HG02970 (cell line): ENCODE measurements at regions not wholly inside any gene's neighbourhood (a gene's known extent, or its start where the extent isn't known, plus 50 kb on each side); places are given as distances from the start of the nearest gene placed in this dataset.

Experiments
- ATAC-seq: cut with Tn5 transposase; IDR thresholded peaks from one replicate; pipeline ENCODE4 v1.9.1; 2021; ENCODE audit warnings: mild to moderate bottlenecking, moderate library complexity, moderate number of reproducible peaks; ENCODE audit not compliant: unreplicated experiment, low FRiP score

- no peak for ATAC-seq
These were observed 176.7 kb downstream of the SOX9 start for GRCh38 chr17:72297326-72298115.

DNA sequence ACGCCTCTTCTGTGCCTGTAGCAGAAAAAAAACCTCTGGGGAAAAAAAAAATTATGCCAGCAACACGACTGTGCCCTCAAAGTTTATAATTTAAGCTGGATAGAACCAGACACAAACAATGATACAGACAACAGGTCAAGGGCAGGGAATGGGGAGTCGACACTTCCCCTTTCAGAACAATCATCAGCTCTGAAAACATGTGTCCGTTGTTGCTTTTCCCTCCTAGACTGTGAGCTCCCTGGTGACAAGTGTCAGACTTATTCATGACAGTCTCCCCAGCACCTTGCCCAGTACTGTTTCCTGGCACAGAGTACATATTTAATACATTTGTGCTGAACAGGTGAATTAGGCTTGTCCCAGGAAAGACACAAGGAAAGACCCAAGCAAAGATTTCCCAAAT, 178.3 kb downstream of the SOX9 start:
- ATAC-seq: no peak

DNA sequence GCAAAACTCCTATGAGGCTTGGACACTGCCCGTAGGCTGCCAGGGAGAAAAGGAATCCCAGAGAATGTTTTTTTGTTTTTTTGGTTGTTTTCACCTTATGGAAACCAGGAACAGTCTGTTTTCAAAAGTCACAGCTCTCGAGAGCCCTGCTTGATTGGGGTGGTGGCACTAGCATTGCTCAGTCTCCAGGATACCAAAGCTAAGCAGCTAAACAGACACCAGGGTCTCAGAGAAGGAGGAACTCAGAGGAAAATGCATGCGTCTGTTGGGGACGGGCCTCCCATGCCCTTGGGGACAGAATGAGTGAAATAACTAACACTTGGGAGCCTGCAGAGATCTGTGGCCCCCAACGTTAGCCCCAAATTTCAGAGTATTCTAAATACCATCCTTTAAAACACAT, 178.8 kb downstream of the SOX9 start:
- no peak for ATAC-seq

- ATAC-seq: no peak
These were observed 181.1 kb downstream of the SOX9 start for GRCh38 chr17:72301887-72302286.

DNA sequence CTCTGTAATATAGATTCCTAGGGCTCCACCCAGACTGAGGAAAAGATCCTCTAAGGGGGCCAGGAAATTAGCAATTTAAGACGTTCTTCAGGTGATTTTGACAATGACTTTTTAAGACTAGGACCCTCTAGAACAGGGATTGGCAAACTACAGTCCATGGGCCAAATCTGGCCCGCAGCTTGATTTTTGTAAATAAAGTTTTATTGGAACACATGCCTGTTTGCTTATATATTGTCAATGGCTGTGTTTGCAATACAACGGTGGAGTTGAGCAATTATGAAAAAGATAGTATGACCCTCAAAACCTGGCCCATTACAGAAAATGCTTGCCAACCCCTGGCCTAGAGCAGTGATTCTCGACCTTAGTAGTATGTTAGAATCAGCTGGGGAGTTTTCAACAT, 181.9 kb downstream of the SOX9 start:
- ATAC-seq: no peak

- no peak for ATAC-seq
These were observed 183.2 kb downstream of the SOX9 start for GRCh38 chr17:72303787-72304733.

DNA sequence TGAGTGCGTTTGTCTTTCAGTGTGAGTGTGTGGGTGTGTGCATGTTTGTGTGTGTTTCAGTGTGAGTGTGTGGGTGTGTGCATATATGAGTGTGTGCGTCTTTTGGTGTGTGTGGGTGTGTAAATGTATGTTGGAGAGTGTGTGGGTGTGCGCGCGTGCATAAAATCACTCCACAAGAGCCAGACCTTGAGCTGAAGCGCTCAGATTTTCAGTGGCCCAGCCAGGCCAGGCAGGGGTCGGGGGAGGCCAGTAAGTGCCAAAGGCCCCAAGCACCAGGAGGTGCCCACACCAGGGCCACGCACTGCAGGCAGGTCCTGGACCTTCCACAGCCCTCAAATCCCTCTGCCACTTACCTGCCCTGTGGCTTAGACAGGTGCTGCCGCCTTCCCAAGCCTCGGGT, 184.0 kb downstream of the SOX9 start:
- ATAC-seq: no peak

DNA sequence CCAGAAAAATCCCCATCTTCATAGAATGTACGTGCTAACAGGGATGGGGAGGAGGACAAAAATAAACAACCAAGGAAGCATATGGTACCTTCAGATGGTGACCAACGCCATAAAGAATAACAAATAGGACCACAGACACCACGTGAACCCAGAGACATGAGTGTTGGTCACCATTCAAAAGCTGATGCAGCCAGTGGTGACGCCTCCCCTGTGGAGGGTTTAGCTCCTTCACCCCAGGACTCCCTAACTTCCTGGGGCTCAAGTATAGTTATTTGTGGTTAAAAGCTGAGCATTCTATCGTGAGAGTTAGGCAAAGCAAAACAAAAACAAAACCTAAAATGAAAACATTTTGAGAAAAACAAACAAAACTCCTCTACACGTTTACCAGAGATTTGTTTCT, 184.7 kb downstream of the SOX9 start:
- ATAC-seq: no peak

DNA sequence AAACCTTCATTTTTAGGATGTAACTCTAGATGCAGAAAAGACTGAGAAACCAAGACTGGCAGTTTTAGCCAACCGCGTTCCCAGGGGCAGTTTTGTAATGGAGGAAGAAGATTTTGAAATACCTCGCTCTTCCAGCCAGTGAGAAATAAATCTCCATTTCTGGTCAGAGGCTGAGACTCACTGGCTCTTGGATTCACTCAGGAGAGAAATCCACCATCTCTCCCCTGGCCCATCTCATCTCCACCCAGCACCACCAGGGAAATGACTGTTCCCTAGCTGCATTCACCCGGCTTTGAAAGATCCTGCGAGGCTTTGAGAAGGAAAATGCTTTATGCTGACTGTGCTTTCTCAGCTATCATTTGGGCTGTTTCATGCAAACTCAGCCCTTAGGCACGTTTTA, 185.2 kb downstream of the SOX9 start:
- no peak for ATAC-seq

DNA sequence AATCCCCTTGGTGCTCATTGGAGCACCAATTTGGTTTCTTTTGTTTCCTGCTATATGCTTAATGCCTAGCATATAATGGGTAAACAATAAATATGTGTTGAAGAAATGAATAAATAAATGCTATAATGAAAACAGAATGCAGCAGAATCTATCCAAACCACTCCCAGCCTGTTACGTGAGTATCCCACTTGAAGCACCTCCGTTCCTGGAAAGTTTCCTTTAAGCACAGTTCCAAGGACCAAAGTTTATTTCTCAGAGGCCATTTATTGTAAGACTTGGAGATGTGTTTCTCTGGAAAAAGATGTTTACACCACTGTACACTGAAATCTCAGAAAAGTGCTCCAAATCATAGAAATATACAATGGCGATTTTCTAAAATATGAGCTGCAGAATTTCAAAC, 187.0 kb downstream of the SOX9 start:
- no peak for ATAC-seq

DNA sequence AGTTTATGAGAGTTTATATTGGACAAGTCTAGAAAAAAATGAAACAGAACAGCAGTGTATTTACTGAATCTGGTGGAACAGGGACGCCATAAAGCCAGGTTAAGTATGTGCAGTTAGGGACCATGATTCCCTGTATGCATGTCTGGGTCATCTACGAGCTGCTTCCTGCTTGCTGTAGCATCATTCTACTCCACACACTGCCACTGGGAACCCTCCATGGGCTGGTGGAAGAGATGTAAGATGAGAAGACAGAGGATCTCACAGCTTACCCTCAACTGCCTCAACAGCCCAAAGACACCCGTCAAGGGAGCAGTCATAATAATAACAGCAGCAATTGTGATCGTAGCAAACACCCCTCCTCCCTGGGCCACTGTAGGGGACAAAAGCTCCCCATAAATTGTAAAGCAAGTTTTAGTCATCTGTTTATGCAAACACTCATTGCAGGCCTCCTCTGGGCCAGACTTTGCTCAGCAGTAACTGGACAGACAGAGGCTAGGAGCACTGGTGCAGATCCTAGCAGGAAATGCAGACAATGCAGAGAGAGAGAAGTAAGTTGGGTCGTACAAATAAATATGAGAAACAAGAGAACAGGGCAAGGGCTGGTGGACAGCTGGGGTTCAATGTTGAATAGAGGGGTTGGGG, 188.0 kb downstream of the SOX9 start:
- ATAC-seq: no peak

DNA sequence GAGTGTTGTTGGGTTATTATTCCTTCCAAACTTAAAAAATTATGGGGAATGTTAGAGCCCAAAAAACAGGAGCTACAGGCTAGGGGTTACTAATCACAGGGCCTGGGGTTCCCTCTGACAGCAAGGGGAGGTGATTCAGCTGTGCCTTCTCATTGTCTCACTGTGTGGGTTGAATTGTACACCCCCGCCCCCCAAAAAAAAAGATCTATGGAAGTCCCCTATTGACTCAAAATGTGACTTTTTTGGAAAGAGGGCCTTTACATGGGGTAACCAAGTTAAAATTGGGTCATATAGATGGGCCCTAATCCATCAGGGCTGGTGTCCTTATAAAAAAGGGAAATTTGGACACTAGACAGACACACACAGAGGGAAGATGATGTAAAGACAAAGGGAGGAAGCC, 190.2 kb downstream of the SOX9 start:
- ATAC-seq: no peak

DNA sequence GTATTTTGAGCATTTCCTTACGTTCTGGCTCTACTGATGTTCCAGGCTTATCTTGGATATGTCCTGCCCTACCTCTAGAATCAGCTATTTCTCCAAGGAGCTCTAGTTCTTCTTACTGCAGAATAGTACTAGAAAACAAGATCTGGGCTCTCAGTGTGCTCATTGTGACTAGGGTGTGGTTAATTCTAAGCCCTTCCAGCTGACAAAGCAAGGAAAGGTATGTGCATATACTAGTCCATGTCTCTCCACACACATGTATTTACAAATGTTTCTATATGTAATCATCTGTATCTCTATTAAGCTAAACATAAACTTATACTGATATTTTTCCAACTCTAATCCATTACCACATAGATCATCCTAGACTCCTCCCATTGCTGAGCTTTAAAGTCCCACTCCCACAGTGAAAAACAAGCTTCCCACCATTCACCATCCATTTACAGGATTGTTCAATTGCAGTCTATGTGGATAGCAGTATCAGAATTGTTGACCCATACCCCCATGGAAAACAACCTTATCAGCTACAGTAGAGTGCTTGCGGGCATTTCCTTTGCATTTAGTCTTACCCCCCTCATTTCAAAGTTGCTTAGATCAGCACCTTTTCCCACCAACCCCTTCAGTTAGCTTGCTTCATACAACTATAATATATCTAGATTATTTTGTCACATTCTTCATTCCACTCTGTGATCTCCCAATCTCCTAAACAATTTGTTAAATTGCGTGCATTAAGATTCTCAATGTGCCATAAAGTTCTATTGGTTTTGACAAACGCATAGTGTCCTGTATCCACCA, 194.5 kb downstream of the SOX9 start:
- no peak for ATAC-seq

DNA sequence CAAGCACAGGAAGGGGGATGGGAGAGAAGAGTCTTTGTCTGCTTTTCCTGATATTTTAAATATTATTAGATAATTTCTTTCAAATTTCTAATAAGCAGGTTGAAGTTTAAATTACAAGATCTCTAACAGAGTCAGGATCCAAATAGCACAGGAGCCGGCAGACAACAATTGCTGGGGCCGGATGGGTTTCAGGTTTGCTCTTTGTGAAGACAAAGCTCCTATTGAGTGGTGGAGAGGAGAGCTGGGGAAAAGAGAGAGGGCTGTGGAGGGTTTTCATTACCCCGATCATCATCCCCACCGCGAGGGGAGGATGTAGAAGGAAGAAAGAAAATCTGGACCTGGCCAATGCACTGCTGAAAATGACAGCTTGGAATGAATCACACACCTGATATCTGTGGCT, 197.3 kb downstream of the SOX9 start:
- ATAC-seq: no peak

DNA sequence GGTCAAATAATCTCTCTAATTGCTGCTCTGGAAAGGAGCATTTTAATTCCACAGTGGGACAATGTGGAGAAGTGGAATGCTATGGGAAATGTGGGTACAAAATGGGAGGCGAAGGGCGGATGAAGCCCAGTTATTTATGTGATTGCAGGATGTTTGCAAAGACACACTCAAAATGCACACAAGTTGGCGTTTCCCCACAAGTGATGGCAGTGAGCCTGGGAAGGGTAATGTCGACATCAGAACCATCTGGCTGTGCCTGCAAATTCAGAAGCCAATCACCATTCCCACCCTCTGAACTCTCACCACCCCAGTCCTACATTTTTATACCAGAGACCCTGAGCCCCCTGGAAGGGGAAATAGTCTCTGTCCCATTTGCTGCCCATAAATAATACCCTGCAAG, 201.1 kb downstream of the SOX9 start:
- no peak for ATAC-seq

DNA sequence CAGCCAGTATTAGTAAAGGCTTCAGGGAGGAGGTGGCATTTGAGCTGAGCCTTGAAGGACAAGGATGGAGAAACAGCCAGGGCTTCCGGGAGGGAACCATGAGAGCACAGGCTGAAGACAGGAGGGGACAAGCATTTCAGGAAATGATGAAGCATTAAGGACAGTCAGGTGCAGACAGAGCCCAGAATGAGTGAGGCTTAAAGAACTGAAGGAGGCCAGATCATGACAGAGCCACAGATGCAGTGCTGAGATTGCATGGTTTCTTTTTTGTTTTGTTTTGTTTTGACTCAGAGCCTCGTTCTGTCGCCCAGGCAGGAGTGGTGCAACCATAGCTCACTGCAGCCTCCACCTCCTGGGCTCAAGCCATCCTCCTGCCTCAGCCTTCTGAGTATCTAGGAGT, 211.5 kb downstream of the SOX9 start:
- ATAC-seq: no peak

DNA sequence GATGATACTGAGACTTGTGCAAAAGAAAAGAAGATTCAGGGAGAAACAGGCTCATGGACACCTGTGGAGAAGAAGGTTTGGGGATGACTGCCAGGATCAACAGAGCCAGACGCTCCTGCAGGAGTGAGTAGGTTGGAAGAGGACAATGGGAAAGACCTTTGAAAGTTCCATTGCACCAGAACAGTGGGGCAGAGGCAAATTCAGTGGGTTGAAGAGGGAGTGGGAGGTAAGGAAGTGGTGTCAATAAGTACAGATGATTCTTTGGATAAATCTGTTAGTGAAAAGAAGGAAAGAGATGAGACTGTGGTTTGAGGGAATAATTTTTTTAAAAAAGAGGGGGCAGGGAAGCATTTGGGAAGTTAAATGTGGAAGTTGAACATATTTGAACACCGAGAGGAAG, 212.8 kb downstream of the SOX9 start:
- ATAC-seq: no peak

- ATAC-seq: no peak
These were observed 213.4 kb downstream of the SOX9 start for GRCh38 chr17:72334205-72334604.

DNA sequence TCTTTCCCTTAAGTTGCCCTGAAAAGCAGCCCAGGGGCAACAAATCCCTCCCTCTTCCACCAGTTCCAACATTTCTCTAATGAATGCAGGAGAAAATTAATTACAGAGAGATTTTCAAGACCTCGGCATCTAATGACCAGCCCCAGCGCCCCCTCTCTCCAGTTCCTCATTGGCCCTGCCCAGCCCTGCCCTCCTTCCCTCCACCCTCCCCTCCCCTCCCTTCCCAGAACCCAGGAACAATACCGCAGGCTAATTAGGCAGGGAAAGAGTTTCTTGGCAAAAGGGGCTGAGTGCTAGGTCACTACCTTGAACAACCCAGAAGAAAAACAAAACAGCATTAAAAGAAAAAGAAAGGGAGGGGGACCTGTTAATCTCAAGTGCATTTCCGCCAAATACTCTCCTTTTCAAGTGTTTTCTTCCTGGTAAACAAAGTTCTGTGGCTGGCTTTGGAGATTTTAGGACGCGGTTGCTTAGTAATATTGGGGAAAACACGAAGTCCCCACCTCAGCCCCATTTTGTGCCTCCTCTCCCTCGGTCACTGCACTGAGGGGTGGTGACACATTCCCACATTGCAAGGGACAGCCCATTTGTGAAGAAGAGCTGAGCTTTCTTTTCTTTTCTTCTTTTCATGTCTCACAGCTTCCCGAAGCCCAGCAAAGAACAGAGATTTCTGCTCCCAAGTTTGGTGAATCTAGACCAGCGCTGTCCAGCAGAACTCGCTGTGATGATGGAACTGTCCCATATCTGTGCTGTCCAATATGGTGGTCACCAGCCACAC, 215.4 kb downstream of the SOX9 start:
- ATAC-seq: no peak

GRCh38 chr17:72336804-72337070, 215.9 kb downstream of the SOX9 start:
- ATAC-seq: no peak
